HepG2 (cell line): ENCODE measurements at regions not wholly inside any gene's neighbourhood (a gene's known extent, or its start where the extent isn't known, plus 50 kb on each side); places are given as distances from the start of the nearest gene placed in this dataset.

ENCODE experiments used
- ATAC-seq: fragments of 200-7000 bp; cut with Tn5 transposase; 3 replicates; pipeline ENCODE4 v1.9.1; 2020; ENCODE audit warnings: mild to moderate bottlenecking, moderate library complexity
- BruUV-seq: library from RNA; stranded (reverse); fragments of 400-500 nt; replicated peaks from 2 replicates; lab custom pipeline; 2021; lab: Mats Ljungman, UMichigan
- CTCF ChIA-PET: fragments of 300-600 bp; formaldehyde crosslinking; extraction: SDS; loops from one replicate; lab custom pipeline; 2021; ENCODE audit warnings: low total read pairs, inconsistent platforms, low intra/inter-chr PET ratio; lab: Yijun Ruan, JAX
- POLR2A ChIA-PET: fragments of 350-600 bp; sonication (Branson Sonifier 250); formaldehyde crosslinking; loops from one replicate; lab custom pipeline; 2020; ENCODE audit warnings: antibody characterized with exemption, inconsistent platforms; lab: Yijun Ruan, JAX
- DNase-seq: peaks from one replicate; pipeline ENCODE4 v3.0.0-alpha.2; 2015; ENCODE audit warnings: low spot score
- FAIRE-seq: peaks from 3 replicates; lab custom pipeline; 2011; peaks lifted over from hg19 to GRCh38; lab: Jason Lieb, UNC
- H2AFZ ChIP-seq: one replicate; pipeline ENCODE4 v1.6.1; 2011; ENCODE audit warnings: low read length, inconsistent platforms
- H3K27ac ChIP-seq: fragments of 300-600 bp; 3 replicates; pipeline ENCODE4 v1.8.0; 2011; ENCODE audit warnings: mixed run types, mild to moderate bottlenecking, mixed read lengths, low read length, inconsistent platforms; ENCODE audit not compliant: insufficient read depth; ENCODE audit errors: extremely low read length
- H3K27me3 ChIP-seq, 2 experiments: fragments of 200-600 bp in 1 of 2; 2 replicates in 1 of 2; 3 replicates in 1 of 2; pipeline versions ENCODE4 v1.6.0 to v1.8.0; 2011; ENCODE audit warnings: low read length in 2 of 2, mild to moderate bottlenecking in 2 of 2, moderate library complexity in 2 of 2, inconsistent platforms in 1 of 2; ENCODE audit not compliant: insufficient read depth in 2 of 2, control insufficient read depth in 1 of 2
- H3K36me3 ChIP-seq, 2 experiments: fragments of 200-600 bp in 1 of 2; replicated peaks in 1 of 2; 2 replicates in 1 of 2; 3 replicates in 1 of 2; pipeline versions ENCODE4 v1.5.1 to v1.8.0; 2011; ENCODE audit warnings: low read length in 2 of 2, inconsistent platforms in 1 of 2; ENCODE audit not compliant: insufficient read depth in 2 of 2, control insufficient read depth in 1 of 2
- H3K4me1 ChIP-seq: 2 replicates; pipeline ENCODE4 v1.5.1; 2012; ENCODE audit warnings: low read length, inconsistent platforms; ENCODE audit not compliant: insufficient read depth
- H3K4me2 ChIP-seq: 2 replicates; pipeline ENCODE4 v1.6.0; 2011; ENCODE audit warnings: low read depth, low read length, inconsistent platforms
- H3K4me3 ChIP-seq, 3 experiments: fragments of 200-600 bp in 1 of 3; sonication (generic), shearing (Covaris generic) in 1 of 3; replicated peaks in 1 of 3; 2 replicates each; pipeline ENCODE4 v1.5.1; 2011 to 2016; ENCODE audit warnings: low read length in 3 of 3, inconsistent platforms in 2 of 3, low read depth in 2 of 3, mild to moderate bottlenecking in 2 of 3, control low read depth in 1 of 3, mixed read lengths in 1 of 3; ENCODE audit not compliant: insufficient read depth in 1 of 3
- H3K79me2 ChIP-seq: one replicate; pipeline ENCODE4 v1.6.1; 2011; ENCODE audit warnings: low read length, inconsistent platforms; ENCODE audit not compliant: insufficient read depth
- H3K9ac ChIP-seq: 2 replicates; pipeline ENCODE4 v1.6.0; 2011; ENCODE audit warnings: mild to moderate bottlenecking, low read depth, low read length, inconsistent platforms; ENCODE audit not compliant: insufficient read depth
- H3K9me3 ChIP-seq: 2 replicates; pipeline ENCODE4 v1.5.1; 2012; ENCODE audit warnings: mild to moderate bottlenecking, low read length
- H4K20me1 ChIP-seq: 2 replicates; pipeline ENCODE4 v1.6.0; 2011; ENCODE audit warnings: inconsistent platforms, mild to moderate bottlenecking, low read length, moderate library complexity; ENCODE audit not compliant: insufficient read depth
- ATF7-NPFF ChIP-seq: sonication (generic); formaldehyde crosslinking; IDR thresholded peaks from 2 replicates; pipeline ENCODE4 v1.8.1; 2023; ENCODE audit warnings: mild to moderate bottlenecking, low read depth, missing genetic modification reagents, moderate library complexity
- CREM ChIP-seq, 2 experiments: sonication (generic) in 1 of 2; formaldehyde crosslinking in 1 of 2; IDR thresholded peaks; 2 replicates each; pipeline versions ENCODE4 v1.4.0 to v1.6.1; 2016 to 2020; ENCODE audit warnings: antibody characterized with exemption in 1 of 2, mild to moderate bottlenecking in 1 of 2, missing genetic modification reagents in 1 of 2
- FOXC1 ChIP-seq: sonication (generic); formaldehyde crosslinking; IDR thresholded peaks from 2 replicates; pipeline ENCODE4 v1.8.0; 2022; ENCODE audit warnings: mild to moderate bottlenecking, missing genetic modification reagents, borderline replicate concordance
- FOXP4 ChIP-seq: sonication (generic); formaldehyde crosslinking; IDR thresholded peaks from 2 replicates; pipeline ENCODE4 v1.4.0; 2020; ENCODE audit warnings: missing genetic modification reagents
- ISX ChIP-seq: sonication (generic); formaldehyde crosslinking; conservative IDR thresholded peaks from 2 replicates; pipeline ENCODE4 v1.5.0; 2020; ENCODE audit warnings: missing genetic modification reagents
- KLF16 ChIP-seq, 2 experiments: sonication (generic) in 1 of 2; formaldehyde crosslinking in 1 of 2; IDR thresholded peaks; 2 replicates each; pipeline versions ENCODE4 v1.6.1 to v1.8.0; 2016 to 2023; ENCODE audit warnings: missing genetic modification reagents in 2 of 2, missing compliant biosample characterization in 1 of 2
- NFIC ChIP-seq: IDR thresholded peaks from 2 replicates; pipeline ENCODE4 v1.6.1; 2012; ENCODE audit warnings: mild to moderate bottlenecking, low read length, inconsistent platforms
- PRMT3 ChIP-seq: sonication (generic); formaldehyde crosslinking; IDR thresholded peaks from 2 replicates; pipeline ENCODE4 v1.8.1; 2022; ENCODE audit warnings: low read depth, mild to moderate bottlenecking, moderate library complexity, missing genetic modification reagents, borderline replicate concordance
- ZFP62 ChIP-seq: sonication (generic); formaldehyde crosslinking; IDR thresholded peaks from 2 replicates; pipeline ENCODE4 v1.4.0; 2020; ENCODE audit warnings: missing genetic modification reagents
- ZNF124 ChIP-seq: sonication (generic); formaldehyde crosslinking; IDR thresholded peaks from 2 replicates; pipeline ENCODE4 v1.4.0; 2020; ENCODE audit warnings: missing genetic modification reagents
- ZNF292 ChIP-seq: sonication (generic); formaldehyde crosslinking; IDR thresholded peaks from 2 replicates; pipeline ENCODE4 v1.8.1; 2022; ENCODE audit warnings: mild to moderate bottlenecking, low read depth, missing genetic modification reagents, borderline replicate concordance
- ZNF572 ChIP-seq: sonication (generic); formaldehyde crosslinking; IDR thresholded peaks from 2 replicates; pipeline ENCODE4 v1.5.1; 2020; ENCODE audit warnings: mild to moderate bottlenecking, missing genetic modification reagents
- ZNF7 ChIP-seq: IDR thresholded peaks from 2 replicates; pipeline ENCODE4 v1.6.1; 2016; ENCODE audit warnings: missing biosample characterization, missing genetic modification reagents
- ZNF776 ChIP-seq: sonication (generic); formaldehyde crosslinking; IDR thresholded peaks from 2 replicates; pipeline ENCODE4 v1.4.0; 2020; ENCODE audit warnings: mild to moderate bottlenecking, missing genetic modification reagents
- ZSCAN30 ChIP-seq: sonication (generic); formaldehyde crosslinking; IDR thresholded peaks from 2 replicates; pipeline ENCODE4 v1.5.0; 2020; ENCODE audit warnings: mild to moderate bottlenecking, missing genetic modification reagents
- WGBS: methylation state at CpG from one replicate; pipeline ENCODE4 v1.1.6; 2017; ENCODE audit warnings: low lambda C conversion rate; 5-methylcytosine and 5-hydroxymethylcytosine counted together
- in situ Hi-C: cut with HindIII; loops from 2 replicates; pipeline ENCODE4 v1.10.0; 2017; ENCODE audit warnings: low pct_unique_long_range_greater_than_20kb; ENCODE audit not compliant: extremely low pct_ligation_motif_present
- intact Hi-C: fragments of 100-400 bp; cut with micrococcal nuclease; formaldehyde crosslinking; loops from one replicate; pipeline ENCODE4 v1.10.0; 2022; ENCODE audit not compliant: unreplicated experiment
- TF ChIP-seq, protein P1 (sequence below): IDR thresholded peaks from 2 replicates; pipeline ENCODE4 v1.6.1; 2012; ENCODE audit warnings: low read length, improper control_type of control experiment
- TF ChIP-seq, protein P2 (sequence below): sonication (generic); formaldehyde crosslinking; IDR thresholded peaks from 2 replicates; pipeline ENCODE4 v1.8.0; 2022; ENCODE audit warnings: mild to moderate bottlenecking, missing genetic modification reagents, moderate library complexity

- no peak overlapping the region for H3K9ac ChIP-seq
- no peaks in the 10 kb centered on the region for H3K36me3 ChIP-seq
- H3K27ac ChIP-seq: no peak overlapping the region
- in situ Hi-C loops (no loop called here), intact Hi-C loops (no loop called here)
- H3K4me1 ChIP-seq: no peaks in the 10 kb centered on the region
- no peaks in the 10 kb centered on the region for H3K79me2 ChIP-seq
- H3K27me3 ChIP-seq: no peaks in the 10 kb centered on the region
- H2AFZ ChIP-seq: no peak overlapping the region
- no TSS peak for BruUV-seq
- no peaks in the 10 kb centered on the region for H3K9me3 ChIP-seq
- 34% methylated on average over 12 of the region's 13 CpGs for WGBS
- no peak for DNase-seq
- no peak overlapping the region for H3K4me3 ChIP-seq
- H3K4me2 ChIP-seq: no peak overlapping the region
- ATAC-seq: no peak
- ChIA-PET POLR2A (no interaction called here), CTCF (no interaction called here)
- FAIRE-seq: no peak
- H4K20me1 ChIP-seq: no peaks in the 10 kb centered on the region
- no peak for TF ChIP-seq ZSCAN30
- TF ChIP-seq NFIC: no peak
- TF ChIP-seq FOXP4: no peak
- no peak for TF ChIP-seq ZNF292
- TF ChIP-seq ZNF7 (CRISPR knock-in tag): no peak
- TF ChIP-seq PRMT3: no peak
- no peak for TF ChIP-seq ZNF572 (CRISPR knock-in tag)
- no peak for TF ChIP-seq ZNF124 (CRISPR knock-in tag)
- no peak for TF ChIP-seq ZNF776 (CRISPR knock-in tag)
- no peak for TF ChIP-seq ISX (CRISPR knock-in tag)
- TF ChIP-seq CREM (IDR thresholded peaks at IDR 0.05): no peak
- no peak for TF ChIP-seq CREM (CRISPR knock-in tag; IDR thresholded peaks at IDR 0.05)
- TF ChIP-seq ZFP62 (CRISPR knock-in tag): no peak
- no peak for TF ChIP-seq FOXC1
- TF ChIP-seq, protein P1, sequence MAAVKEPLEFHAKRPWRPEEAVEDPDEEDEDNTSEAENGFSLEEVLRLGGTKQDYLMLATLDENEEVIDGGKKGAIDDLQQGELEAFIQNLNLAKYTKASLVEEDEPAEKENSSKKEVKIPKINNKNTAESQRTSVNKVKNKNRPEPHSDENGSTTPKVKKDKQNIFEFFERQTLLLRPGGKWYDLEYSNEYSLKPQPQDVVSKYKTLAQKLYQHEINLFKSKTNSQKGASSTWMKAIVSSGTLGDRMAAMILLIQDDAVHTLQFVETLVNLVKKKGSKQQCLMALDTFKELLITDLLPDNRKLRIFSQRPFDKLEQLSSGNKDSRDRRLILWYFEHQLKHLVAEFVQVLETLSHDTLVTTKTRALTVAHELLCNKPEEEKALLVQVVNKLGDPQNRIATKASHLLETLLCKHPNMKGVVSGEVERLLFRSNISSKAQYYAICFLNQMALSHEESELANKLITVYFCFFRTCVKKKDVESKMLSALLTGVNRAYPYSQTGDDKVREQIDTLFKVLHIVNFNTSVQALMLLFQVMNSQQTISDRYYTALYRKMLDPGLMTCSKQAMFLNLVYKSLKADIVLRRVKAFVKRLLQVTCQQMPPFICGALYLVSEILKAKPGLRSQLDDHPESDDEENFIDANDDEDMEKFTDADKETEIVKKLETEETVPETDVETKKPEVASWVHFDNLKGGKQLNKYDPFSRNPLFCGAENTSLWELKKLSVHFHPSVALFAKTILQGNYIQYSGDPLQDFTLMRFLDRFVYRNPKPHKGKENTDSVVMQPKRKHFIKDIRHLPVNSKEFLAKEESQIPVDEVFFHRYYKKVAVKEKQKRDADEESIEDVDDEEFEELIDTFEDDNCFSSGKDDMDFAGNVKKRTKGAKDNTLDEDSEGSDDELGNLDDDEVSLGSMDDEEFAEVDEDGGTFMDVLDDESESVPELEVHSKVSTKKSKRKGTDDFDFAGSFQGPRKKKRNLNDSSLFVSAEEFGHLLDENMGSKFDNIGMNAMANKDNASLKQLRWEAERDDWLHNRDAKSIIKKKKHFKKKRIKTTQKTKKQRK: no peak
- TF ChIP-seq, protein P2, sequence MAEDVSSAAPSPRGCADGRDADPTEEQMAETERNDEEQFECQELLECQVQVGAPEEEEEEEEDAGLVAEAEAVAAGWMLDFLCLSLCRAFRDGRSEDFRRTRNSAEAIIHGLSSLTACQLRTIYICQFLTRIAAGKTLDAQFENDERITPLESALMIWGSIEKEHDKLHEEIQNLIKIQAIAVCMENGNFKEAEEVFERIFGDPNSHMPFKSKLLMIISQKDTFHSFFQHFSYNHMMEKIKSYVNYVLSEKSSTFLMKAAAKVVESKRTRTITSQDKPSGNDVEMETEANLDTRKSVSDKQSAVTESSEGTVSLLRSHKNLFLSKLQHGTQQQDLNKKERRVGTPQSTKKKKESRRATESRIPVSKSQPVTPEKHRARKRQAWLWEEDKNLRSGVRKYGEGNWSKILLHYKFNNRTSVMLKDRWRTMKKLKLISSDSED: no peak
- no peak for TF ChIP-seq ATF7-NPFF (CRISPR knock-in tag)
- no peak for TF ChIP-seq KLF16 (CRISPR knock-in tag; IDR thresholded peaks at IDR 0.05)
These were observed 732.1 kb downstream of the ZPLD1 start for GRCh38 chr3:103166890-103167289.
